ENCODE measurements at regions not wholly inside any gene's neighbourhood (a gene's known extent, or its start where the extent isn't known, plus 50 kb on each side); places are given as distances from the start of the nearest gene placed in this dataset.
"Not testable (repeated sequence)": the region's sequence is repeated elsewhere in the genome, so short reads cannot be mapped to it uniquely, and the experiment has no call there.

GRCh38 chr20:12849225-12849910 lies 159.4 kb upstream of the SPTLC3 start:
- H3K27ac ChIP-seq: no peak overlapping the region
- ChIA-PET CTCF (no interaction called here), POLR2A (ENCODE audit: low non-redundant PET) (no interaction called here)
- no peak for TF ChIP-seq CTCF (conservative IDR thresholded peaks at IDR 0.05; ENCODE audit: low read depth)
- no peak for DNase-seq (ENCODE audit: low spot score)

GRCh38 chr20:12857643-12858042 lies 151.1 kb upstream of the SPTLC3 start:
- DNase-seq (ENCODE audit: low spot score); POLR2A ChIA-PET (ENCODE audit: low non-redundant PET); H3K27ac ChIP-seq: not testable (repeated sequence)
- CTCF ChIA-PET: interaction anchor here (0.6 kb wide), 1 partner anchor 112 kb away, joined by 3 read pairs; no protein-coding TSS in a partner anchor

- TF ChIP-seq CTCF (conservative IDR thresholded peaks at IDR 0.05; ENCODE audit: low read depth): no peak
- POLR2A ChIA-PET (ENCODE audit: low non-redundant PET): no interaction called here
- H3K27ac ChIP-seq: no peak overlapping the region
- CTCF ChIA-PET: no interaction called here
- no peak for DNase-seq (ENCODE audit: low spot score)
Measured at GRCh38 chr20:12860619-12861247, 148.0 kb upstream of the SPTLC3 start.

GRCh38 chr20:12869669-12870068 lies 139.1 kb upstream of the SPTLC3 start:
- H3K27ac ChIP-seq: no peak overlapping the region
- POLR2A ChIA-PET (ENCODE audit: low non-redundant PET): no interaction called here
- DNase-seq (ENCODE audit: low spot score): no peak
- CTCF ChIA-PET: no interaction called here
- TF ChIP-seq CTCF (conservative IDR thresholded peaks at IDR 0.05; ENCODE audit: low read depth): no peak

GRCh38 chr20:12870588-12870987 lies 138.2 kb upstream of the SPTLC3 start:
- ChIA-PET POLR2A (ENCODE audit: low non-redundant PET) (no interaction called here), CTCF (no interaction called here)
- no peak overlapping the region for H3K27ac ChIP-seq
- DNase-seq (ENCODE audit: low spot score): no peak
- TF ChIP-seq CTCF (conservative IDR thresholded peaks at IDR 0.05; ENCODE audit: low read depth): no peak

GRCh38 chr20:12874933-12875332 lies 133.8 kb upstream of the SPTLC3 start:
- POLR2A ChIA-PET (ENCODE audit: low non-redundant PET): no interaction called here

More at GRCh38 chr20:12874933-12875332, 133.8 kb upstream of the SPTLC3 start:
- H3K27ac ChIP-seq: no peak overlapping the region
- DNase-seq (ENCODE audit: low spot score): no peak
- no peak for TF ChIP-seq CTCF (conservative IDR thresholded peaks at IDR 0.05; ENCODE audit: low read depth)
- CTCF ChIA-PET: no interaction called here
